ENCODE measurements at regions not wholly inside any gene's neighbourhood (a gene's known extent, or its start where the extent isn't known, plus 50 kb on each side); places are given as distances from the start of the nearest gene placed in this dataset.

- DNase-seq, result no peak
Measured at GRCh38 chr7:136807598-136807997, 60.9 kb upstream of the CHRM2 start.

- no peak for DNase-seq
Measured at GRCh38 chr7:136803028-136803427, 65.4 kb upstream of the CHRM2 start.

DNA sequence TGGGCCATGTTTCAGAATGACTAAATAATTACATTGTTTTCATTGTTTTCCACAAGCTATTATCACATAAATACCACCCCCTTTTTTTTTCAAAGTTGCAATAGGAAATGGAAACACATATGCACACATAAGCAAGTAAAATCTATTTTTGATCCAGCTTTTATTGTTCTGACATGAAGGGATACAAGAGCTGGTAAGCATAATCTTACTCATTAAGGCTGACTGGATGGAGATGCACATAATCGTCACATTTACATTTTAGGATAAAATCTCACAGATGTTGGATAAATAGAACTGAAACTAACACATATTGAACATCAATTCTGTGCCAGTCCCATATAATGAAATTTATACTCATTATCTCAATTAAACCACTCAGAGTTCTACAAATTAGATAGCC is 84.5 kb upstream of the CHRM2 start:
- no peak for DNase-seq

- DNase-seq, result no peak
Measured at GRCh38 chr7:136741941-136742340, 126.5 kb upstream of the CHRM2 start.

- DNase-seq, result no peak
Measured at GRCh38 chr7:136728945-136729344, 139.5 kb upstream of the CHRM2 start.

DNA sequence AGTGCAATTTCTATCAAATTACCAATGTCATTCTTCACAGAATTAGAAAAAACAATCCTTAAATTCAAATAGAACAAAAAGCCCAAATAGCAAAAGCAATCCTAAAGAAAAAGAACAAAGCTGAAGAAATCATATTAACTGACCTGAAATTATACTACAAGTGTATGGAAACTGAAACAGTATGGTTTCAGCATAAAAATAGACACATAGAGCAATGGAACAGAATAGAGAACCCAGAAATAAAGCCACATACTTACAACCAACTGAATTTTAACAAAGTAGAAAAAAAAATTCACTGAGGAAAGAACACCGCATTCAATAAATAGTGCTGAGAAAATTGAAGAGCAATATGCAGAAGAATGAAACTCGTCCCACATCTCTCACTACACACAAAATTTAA is 142.0 kb upstream of the CHRM2 start:
- no peak for DNase-seq

- DNase-seq, result no peak
Measured at GRCh38 chr7:136717910-136718557, 150.4 kb upstream of the CHRM2 start.

- DNase-seq, result no peak
Measured at GRCh38 chr7:136714062-136714461, 154.4 kb upstream of the CHRM2 start.

DNA sequence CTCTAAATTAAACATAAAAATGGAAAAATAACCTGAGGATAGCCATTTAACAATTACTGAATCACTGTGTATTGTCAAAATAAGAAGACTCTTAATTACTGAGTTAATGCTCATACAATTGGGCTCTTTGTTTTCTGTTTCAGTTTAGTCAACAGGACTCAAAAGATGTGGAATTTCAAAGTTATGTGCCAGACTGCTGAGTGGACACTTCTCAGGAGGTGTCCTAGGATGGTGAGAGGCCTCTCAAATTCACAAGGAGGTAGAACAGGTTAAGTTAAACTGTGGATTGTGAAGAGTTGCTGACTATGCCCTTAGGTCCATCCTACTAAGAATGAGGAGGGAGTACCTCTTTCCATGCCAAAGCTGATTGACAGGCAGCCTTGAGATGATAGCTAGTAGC is 157.7 kb upstream of the CHRM2 start:
- no peak for DNase-seq

DNA sequence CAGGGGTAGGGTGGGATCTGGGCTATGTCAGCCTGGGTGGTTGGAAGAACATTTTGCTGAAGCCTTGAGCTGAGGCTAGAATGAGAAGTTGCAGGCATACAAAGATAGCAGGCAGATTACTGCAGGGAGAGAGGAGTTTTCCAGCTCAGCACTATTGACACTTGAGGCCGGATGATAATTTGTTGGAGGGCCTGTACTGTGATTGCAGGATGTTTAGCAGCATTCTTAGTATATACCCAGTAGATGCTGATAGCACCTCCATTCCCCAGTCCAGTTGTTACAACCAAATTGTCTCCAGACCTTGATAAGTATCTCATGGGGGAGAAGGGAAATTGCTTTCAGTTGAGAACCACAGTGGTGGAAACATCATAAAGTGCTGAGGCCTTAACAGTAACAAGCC is 158.6 kb upstream of the CHRM2 start:
- DNase-seq, result no peak

DNA sequence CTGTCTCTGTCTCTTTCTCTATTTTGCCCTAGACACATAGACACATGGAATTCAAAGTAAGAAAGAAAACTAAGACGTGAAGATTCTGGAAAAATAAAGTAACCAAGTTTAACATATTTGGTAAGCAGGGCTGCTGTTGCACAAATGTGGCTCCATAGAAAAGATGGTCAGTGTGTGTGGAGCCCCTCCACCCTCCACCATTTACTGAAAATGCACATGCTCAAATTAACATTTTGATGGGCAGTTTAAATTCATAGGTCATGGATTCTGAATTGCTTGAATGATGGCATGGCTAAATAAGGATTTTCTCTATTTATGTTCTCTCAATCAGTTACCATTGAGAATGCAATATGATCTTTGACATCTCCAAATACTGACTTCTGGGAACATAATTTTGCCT is 165.5 kb upstream of the CHRM2 start:
- no peak for DNase-seq

GRCh38 chr7:136698977-136699376 is 169.5 kb upstream of the CHRM2 start:
- DNase-seq, result no peak

DNA sequence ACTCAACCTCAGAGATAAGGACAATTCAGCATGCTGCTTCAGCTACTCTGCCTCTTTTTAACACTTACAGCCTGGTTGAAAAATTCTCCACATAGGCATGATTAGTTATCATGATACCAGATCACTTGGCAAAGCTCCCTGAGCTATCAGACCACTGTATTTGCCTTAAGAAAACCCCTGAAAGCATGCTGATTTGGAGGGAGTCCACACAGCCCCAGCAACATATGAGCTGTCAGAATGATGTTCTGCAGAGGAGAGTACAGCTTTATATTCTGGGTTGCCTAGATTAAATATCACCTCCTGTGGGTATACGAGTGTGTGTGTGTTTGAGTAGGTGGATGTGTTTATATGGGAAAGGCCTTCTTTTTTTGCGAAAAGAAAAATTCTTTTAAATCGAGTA is 170.2 kb upstream of the CHRM2 start:
- no peak for DNase-seq

DNA sequence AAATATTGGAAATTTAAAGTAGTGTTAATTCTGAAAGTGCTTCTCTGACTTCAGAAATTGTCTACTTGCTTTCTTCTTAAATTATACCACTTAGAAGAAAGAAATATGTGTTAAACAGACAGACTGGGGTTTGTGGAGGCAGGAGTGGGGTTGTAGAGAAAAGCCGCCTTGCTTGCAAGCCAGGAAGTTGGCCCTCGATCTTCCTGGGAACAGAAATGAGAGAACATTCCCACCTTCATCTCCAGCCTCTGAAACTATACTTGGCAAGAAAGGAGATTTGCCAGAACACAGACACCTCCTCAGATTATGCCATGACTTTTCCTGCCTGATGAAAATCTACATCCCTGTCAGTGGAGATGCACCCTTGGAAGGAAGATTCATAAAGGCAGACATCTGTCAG is 171.2 kb upstream of the CHRM2 start:
- DNase-seq, result no peak

DNA sequence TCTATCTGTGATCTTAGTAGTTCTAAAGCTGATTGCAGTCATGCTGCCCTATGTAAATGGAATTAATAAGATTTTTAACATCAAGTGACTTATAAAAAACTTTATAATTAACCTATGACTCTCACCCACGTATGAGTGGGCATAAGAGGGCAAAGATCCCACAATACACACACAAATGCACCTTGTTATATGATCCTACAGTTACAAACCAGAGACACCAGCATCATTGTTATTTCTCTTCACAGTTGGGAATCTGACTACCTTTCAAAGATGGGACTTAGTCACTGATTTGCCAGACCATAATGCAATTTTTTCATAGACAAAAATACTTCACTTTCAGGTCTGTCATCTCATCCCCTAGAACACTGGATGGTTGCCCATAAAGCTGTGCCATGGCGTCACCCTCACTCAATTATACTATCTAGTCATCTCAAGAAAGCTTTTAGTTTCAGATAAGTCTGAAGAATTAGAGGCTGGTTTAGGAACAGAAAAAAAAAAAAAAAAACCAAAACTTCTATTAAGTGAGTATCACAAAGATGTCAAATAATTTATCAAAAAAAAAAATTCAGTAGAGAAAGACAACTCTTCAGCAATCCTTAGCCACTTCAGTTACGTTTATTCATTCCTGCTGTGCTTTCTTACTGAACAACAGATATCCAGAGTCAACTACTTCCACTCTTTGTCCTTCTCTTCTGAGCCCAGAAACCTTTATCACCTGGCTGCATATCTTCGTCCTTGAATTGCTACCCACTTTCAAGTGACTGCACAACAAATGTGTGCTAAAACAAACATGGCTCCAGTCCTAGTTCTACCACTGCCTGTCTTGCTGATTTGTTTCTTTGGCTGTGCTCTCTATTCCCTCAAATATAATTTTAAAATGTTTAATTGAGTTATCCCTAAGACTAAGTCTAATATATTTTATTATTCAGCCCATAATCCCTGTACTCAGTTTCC is 175.0 kb upstream of the CHRM2 start:
- no peak for DNase-seq

DNA sequence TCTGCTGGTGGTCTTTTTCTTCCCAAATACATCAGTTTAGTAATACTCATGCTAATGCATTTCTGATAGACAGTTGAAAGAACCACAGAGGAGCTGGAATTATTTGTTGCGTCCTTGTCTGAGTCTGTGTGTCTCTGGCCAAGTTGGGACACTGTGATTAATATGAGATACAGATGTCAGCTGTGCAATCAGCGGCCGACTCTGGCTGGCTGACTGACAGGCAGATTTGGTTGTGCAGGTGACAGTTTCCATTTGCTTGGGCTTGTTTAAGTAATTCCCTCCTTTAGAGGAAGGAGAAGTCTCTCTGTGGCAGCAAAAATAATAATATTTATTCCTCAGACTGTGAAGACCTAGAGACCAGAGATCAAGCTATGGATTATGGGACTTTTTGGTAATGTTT is 176.2 kb upstream of the CHRM2 start:
- DNase-seq, result no peak

DNA sequence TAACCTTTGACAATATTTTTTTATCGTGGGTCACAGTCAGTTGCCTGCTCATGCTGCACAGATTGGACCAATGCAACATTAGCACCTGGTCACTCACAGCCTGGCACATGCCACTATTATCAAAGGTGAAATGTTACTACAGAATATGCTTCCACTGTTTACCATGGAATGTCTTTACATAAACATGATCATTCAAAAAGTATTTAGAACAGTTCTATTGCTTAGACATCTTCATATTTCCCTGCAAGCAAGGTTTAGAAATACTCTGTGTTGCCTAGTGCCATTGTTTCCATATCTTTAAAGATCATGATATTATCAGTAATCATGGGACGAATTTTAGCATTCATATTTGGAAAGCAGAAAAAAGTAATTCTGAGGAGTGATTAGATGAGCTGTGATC is 179.9 kb upstream of the CHRM2 start:
- no peak for DNase-seq

GRCh38 chr7:136687693-136688322 is 180.6 kb upstream of the CHRM2 start:
- DNase-seq, result no peak

DNA sequence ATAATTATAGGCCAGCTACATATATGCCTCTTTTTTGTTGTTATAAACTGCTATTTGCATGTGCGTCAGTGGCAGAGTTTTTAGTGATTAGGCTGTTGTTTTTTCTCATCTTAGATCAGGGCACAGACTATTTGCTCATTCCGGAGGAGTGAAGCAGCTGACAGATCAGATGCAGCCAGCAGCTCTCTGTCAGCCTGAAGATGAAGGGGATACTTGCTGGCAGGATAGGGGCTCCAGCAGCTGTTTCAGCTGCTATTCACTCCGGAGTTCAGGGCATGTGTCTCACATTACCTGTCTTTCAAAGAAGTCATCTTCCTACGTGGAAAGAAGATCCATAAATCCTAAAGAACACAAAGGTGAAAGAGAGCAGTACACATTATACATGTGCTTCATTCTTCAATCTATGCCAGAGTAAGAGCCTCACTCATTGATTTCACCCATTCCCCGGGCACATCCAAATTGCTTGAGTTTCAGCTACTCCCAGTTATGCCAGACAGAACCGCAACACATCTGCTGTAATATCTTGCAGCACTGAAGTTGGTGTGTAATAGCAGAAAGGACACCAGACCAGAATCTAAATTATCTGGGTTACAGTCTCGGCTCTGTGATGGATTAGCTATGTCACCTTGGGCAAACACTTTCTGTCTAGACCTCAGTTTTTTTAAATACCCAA is 182.8 kb upstream of the CHRM2 start:
- no peak for DNase-seq

- DNase-seq, result no peak
Measured at GRCh38 chr7:136677471-136678365, 190.7 kb upstream of the CHRM2 start.

- DNase-seq, result no peak
Measured at GRCh38 chr7:136667584-136667983, 200.9 kb upstream of the CHRM2 start.

GRCh38 chr7:136665878-136666509 is 202.5 kb upstream of the CHRM2 start:
- DNase-seq, result no peak
